OCI-LY1 (cell line): ENCODE measurements at regions not wholly inside any gene's neighbourhood (a gene's known extent, or its start where the extent isn't known, plus 50 kb on each side); places are given as distances from the start of the nearest gene placed in this dataset.

Experiments
- EZH2 ChIP-seq: fragments of 200-600 bp; sonication (generic), shearing (Covaris generic); IDR thresholded peaks from 2 replicates; pipeline ENCODE4 v1.8.0; 2017; ENCODE audit warnings: borderline replicate concordance, mixed run types, mild to moderate bottlenecking, antibody characterized with exemption, low read length, moderate library complexity, mixed read lengths
- TF ChIP-seq, protein P1 (sequence below): fragments of 200-600 bp; sonication (generic), shearing (Covaris generic); IDR thresholded peaks from 2 replicates; pipeline ENCODE4 v1.5.1; 2017; ENCODE audit warnings: mild to moderate bottlenecking, antibody characterized with exemption, low read length, moderate library complexity, mixed read lengths

DNA sequence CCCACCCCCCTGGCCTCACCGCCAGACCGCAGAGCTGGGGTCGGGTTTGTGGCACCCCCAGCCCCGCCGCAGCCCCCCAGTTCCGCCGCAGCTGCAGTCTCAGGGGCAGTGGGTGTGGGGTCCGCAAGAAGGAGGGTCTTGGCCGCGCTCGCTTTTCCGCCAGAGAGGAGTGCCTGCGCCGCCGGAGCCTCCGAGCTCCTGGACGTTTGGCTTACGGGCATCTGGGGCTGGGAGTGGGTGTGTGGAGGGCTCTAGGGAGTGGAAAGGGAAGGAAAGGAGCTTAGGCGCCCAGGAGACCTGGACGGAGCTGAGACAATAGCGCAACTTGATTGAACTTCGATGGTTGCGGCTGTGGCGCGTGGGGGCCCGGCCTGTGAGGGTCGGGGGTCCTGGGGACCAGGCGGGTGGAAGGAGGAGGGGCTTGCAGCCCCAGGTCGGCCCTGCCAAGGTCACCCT lies 88.8 kb upstream of the IPO9 start:
- no peak for TF ChIP-seq EZH2
- TF ChIP-seq, protein P1, sequence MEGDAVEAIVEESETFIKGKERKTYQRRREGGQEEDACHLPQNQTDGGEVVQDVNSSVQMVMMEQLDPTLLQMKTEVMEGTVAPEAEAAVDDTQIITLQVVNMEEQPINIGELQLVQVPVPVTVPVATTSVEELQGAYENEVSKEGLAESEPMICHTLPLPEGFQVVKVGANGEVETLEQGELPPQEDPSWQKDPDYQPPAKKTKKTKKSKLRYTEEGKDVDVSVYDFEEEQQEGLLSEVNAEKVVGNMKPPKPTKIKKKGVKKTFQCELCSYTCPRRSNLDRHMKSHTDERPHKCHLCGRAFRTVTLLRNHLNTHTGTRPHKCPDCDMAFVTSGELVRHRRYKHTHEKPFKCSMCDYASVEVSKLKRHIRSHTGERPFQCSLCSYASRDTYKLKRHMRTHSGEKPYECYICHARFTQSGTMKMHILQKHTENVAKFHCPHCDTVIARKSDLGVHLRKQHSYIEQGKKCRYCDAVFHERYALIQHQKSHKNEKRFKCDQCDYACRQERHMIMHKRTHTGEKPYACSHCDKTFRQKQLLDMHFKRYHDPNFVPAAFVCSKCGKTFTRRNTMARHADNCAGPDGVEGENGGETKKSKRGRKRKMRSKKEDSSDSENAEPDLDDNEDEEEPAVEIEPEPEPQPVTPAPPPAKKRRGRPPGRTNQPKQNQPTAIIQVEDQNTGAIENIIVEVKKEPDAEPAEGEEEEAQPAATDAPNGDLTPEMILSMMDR: no peak
